Pancreas (tissue), 10 donors: ENCODE measurements at regions not wholly inside any gene's neighbourhood (a gene's known extent, or its start where the extent isn't known, plus 50 kb on each side); places are given as distances from the start of the nearest gene placed in this dataset.

Experiments used
- ATAC-seq, 4 donors: fragments of 200-7000 bp; cut with Tn5 transposase; one replicate each; pipeline versions ENCODE4 v1.8.0 to v1.9.1; 2020; ENCODE audit warnings: mild to moderate bottlenecking in 4 of 4, moderate library complexity in 4 of 4
- DNase-seq, 6 donors: peaks; one replicate each; pipeline ENCODE4 v3.0.0-alpha.2; 2020
- FAIRE-seq: peaks from 2 replicates; lab custom pipeline; 2012; peaks lifted over from hg19 to GRCh38; lab: Jason Lieb, UNC
- H3K27ac ChIP-seq, 4 donors: fragments of 200-600 bp; sonication (generic); 1 replicate in 3 of 4; 2 replicates in 1 of 4; pipeline versions ENCODE4 v1.5.0 to v1.8.0; 2020
- H3K27me3 ChIP-seq, 4 donors: fragments of 200-600 bp; one replicate each; pipeline ENCODE4 v1.8.0; 2021
- H3K36me3 ChIP-seq, 3 donors: fragments of 200-600 bp; sonication (generic) in 1 of 3; one replicate each; pipeline versions ENCODE4 v1.5.0 to v1.8.0; 2020 to 2021
- H3K4me1 ChIP-seq, 3 donors: fragments of 200-600 bp; one replicate each; pipeline ENCODE4 v1.8.0; 2021
- H3K4me3 ChIP-seq, 4 donors: fragments of 200-600 bp; sonication (generic) in 2 of 4; one replicate each; pipeline versions ENCODE4 v1.5.0 to v1.8.0; 2020 to 2021
- H3K9me3 ChIP-seq, 4 donors: fragments of 200-600 bp; one replicate each; pipeline ENCODE4 v1.8.0; 2021
- WGBS, 2 donors: extraction: QIAGEN DNeasy Blood & Tissue Kit; methylation state at CpG; one replicate each; pipeline ENCODE4 v1.1.7; 2013; 5-methylcytosine and 5-hydroxymethylcytosine counted together
- intact Hi-C, 3 donors: fragments of 100-400 bp; cut with DNase I; formaldehyde crosslinking; loops; one replicate each; pipeline versions ENCODE4 v1.11.1 to v1.14.2; 2022
- TF ChIP-seq, protein P1 (sequence below), 4 donors: fragments of 200-600 bp; sonication (generic) in 3 of 4; IDR thresholded peaks; one replicate each; pipeline versions ENCODE4 v1.5.0 to v1.8.0; 2021; ENCODE audit warnings: antibody characterized with exemption in 4 of 4
- donor health status: healthy with polysubstance abuse.
- donor health status: DM: no; HTN: no; CAD: no; lungs with moderate emphysema.
- donor health status: DM: no; HTN: no; CAD: no.
- donor health status: control.
- donor health status: control.
- donor health status: Bipolar disorder and iron deficiency.
- donor health status: DM: yes; HTN: yes; CAD: no.
- donor health status: DM: no; HTN: no; CAD: no.
- donor health status: DM: no; HTN: no; CAD: no.
- donor health status: DM: yes; HTN: yes; CAD: no.

DNA sequence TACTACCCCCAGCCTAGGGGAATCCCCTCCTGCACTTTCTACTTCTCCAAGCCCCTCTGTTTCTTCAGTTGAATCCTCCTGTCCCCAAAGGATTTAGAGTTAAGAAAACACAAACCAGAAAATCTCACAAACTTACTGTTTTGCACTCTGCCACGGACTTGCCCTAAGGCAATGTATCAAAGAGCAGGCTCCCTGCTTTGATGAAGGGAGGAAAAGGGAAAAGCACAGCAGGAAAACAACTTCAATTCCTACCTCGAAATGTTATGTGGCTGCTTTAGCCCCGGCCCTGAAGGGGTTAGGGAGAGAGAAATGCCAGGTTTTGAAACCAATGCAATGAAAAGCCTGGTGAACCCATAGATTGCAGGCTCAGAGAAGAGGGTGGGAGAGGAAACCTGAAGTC lies 254.7 kb downstream of the MAN2A1 start:
- intact Hi-C loops, result no loop called here
- TF ChIP-seq, protein P1, sequence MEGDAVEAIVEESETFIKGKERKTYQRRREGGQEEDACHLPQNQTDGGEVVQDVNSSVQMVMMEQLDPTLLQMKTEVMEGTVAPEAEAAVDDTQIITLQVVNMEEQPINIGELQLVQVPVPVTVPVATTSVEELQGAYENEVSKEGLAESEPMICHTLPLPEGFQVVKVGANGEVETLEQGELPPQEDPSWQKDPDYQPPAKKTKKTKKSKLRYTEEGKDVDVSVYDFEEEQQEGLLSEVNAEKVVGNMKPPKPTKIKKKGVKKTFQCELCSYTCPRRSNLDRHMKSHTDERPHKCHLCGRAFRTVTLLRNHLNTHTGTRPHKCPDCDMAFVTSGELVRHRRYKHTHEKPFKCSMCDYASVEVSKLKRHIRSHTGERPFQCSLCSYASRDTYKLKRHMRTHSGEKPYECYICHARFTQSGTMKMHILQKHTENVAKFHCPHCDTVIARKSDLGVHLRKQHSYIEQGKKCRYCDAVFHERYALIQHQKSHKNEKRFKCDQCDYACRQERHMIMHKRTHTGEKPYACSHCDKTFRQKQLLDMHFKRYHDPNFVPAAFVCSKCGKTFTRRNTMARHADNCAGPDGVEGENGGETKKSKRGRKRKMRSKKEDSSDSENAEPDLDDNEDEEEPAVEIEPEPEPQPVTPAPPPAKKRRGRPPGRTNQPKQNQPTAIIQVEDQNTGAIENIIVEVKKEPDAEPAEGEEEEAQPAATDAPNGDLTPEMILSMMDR (IDR thresholded peaks at IDR 0.05), result no peak
- H3K4me1 ChIP-seq, result no peaks in the 10 kb centered on the region
- H3K4me3 ChIP-seq, result no peak overlapping the region
- no peaks in the 10 kb centered on the region for H3K27me3 ChIP-seq
- FAIRE-seq (no peak), DNase-seq (no peak), ATAC-seq (no peak)
- H3K9me3 ChIP-seq, result no peaks in the 10 kb centered on the region
- no peak overlapping the region for H3K27ac ChIP-seq
- H3K36me3 ChIP-seq, result no peaks in the 10 kb centered on the region
- WGBS, 2 donors, result 66 to 86% methylated on average over 3 of the region's 3 CpGs

DNA sequence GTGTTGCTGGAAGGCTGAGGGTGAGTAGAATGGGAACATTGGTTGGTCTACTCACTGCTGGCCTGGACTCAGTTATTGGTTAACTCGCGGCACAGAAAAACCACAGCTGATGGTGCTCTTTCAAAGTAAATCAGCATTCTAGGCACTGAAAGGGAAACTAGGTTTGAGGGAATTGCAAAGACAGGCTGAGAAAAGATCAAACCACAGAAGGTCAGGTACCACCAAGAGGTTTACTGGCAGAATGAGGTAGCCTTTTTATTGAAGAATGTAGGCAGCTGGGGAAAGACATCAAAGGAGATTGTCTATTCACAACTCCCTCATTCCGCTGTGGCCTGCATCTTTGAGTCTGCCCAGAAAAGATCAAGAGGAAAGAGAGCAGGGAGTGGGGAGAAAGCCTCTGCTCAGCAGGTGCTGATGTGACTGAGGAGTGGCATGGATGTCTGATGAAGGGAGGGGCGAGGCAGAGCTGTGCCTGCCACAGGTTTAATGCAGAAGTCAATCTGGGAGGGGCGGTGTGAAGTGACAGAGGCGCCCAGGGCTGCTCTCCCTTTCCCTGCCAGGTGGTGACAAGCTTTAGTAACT lies 255.5 kb downstream of the MAN2A1 start:
- H3K9me3 ChIP-seq, result no peaks in the 10 kb centered on the region
- FAIRE-seq, result no peak
- DNase-seq, result no peak
- ATAC-seq, result no peak
- WGBS, 2 donors, result 67 to 68% methylated on average over 6 of the region's 6 CpGs
- H3K27me3 ChIP-seq, result no peaks in the 10 kb centered on the region
- no peaks in the 10 kb centered on the region for H3K36me3 ChIP-seq
- TF ChIP-seq, protein P1 (IDR thresholded peaks at IDR 0.05), result no peak
- intact Hi-C loops, result no loop called here
- H3K4me1 ChIP-seq, result no peaks in the 10 kb centered on the region
- H3K27ac ChIP-seq, result no peak overlapping the region
- H3K4me3 ChIP-seq, result no peak overlapping the region

DNA sequence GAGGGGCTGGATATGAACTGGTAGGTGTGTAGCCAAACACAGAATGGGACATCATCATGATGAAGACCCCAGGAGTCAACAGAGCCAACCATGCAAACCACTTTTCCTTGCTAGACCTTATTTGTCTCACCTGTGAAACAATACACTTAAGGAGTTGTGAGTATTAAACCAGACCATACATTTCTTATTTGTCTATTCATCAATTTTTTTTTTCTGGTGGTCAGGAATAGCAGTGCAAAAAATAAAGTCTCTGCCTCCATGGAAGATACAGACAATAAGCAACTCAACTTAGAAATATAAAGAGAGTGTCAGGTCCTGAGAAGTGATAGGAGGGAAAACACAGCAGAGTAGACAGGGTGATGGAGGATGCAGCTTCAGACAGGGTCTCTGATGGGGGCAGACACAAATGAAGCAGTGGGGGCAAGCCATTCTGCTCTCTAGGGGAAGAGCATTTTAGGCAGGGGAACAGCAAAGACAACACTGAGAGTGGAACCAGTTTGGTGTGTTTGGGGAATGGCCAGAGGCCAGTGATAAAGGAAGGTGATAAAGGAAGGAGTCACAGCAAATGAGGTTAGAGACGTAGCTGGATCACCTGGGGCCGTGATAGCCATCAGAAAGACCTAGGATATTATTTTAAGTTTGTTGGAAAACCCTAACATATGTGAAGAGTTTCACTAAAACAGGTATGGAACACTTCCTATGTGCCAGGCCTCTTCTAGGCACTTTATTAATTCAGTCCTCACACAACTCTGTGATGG lies 256.2 kb downstream of the MAN2A1 start:
- DNase-seq (no peak), FAIRE-seq (no peak), ATAC-seq (no peak)
- H3K4me3 ChIP-seq, result no peak overlapping the region
- WGBS, 2 donors, result 42 to 70% methylated on average over 2 of the region's 2 CpGs
- TF ChIP-seq, protein P1 (IDR thresholded peaks at IDR 0.05), result no peak
- no peaks in the 10 kb centered on the region for H3K4me1 ChIP-seq
- no peaks in the 10 kb centered on the region for H3K36me3 ChIP-seq
- H3K27me3 ChIP-seq, result no peaks in the 10 kb centered on the region
- intact Hi-C loops, result no loop called here
- H3K9me3 ChIP-seq, result no peaks in the 10 kb centered on the region
- H3K27ac ChIP-seq, result no peak overlapping the region

DNA sequence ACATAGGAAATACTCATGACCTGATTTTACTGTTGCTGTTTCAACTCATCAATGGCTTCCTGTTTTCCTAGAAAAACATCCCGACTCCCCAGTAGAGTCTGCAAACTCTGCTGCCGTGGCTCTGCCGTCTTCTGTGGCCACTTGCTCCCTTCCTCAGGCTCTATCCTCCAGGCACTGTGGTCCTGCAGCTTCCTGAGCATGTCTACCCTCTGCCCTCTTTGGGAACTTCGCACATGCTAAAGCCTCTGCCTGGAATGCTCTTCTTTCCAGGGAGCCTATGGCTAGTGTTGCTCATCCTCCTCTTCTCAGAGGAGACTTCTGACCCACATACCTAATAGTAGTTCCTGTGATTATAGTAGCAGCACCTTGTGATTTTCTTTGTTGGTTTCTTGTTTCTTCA lies 256.9 kb downstream of the MAN2A1 start:
- intact Hi-C loops, result no loop called here

More for the DNA sequence above, 256.9 kb downstream of the MAN2A1 start:
- Histone ChIP-seq H3K36me3 (no peaks in the 10 kb centered on the region), H3K27me3 (no peaks in the 10 kb centered on the region), H3K4me1 (no peaks in the 10 kb centered on the region), H3K9me3 (no peaks in the 10 kb centered on the region), H3K4me3 (no peak overlapping the region), H3K27ac (no peak overlapping the region)
- DNase-seq (no peak), ATAC-seq (no peak), FAIRE-seq (no peak)
- TF ChIP-seq, protein P1 (IDR thresholded peaks at IDR 0.05), result no peak
- 72 to 74% methylated on average over 4 of the region's 4 CpGs for WGBS, 2 donors
